PC-3 (cell line): ENCODE measurements at regions not wholly inside any gene's neighbourhood (a gene's known extent, or its start where the extent isn't known, plus 50 kb on each side); places are given as distances from the start of the nearest gene placed in this dataset.

Source experiments
- CTCF ChIP-seq: fragments of 300-600 bp; sonication (generic); conservative IDR thresholded peaks from 2 replicates; pipeline ENCODE4 v1.5.1; 2017; ENCODE audit warnings: antibody characterized with exemption, low read depth, mild to moderate bottlenecking, low read length
- EZH2phosphoT487 ChIP-seq: fragments of 300-600 bp; sonication (generic); IDR thresholded peaks from 2 replicates; pipeline ENCODE4 v1.6.1; 2018; ENCODE audit warnings: mild to moderate bottlenecking, antibody characterized with exemption, low read length, borderline replicate concordance

GRCh38 chr2:226179010-226179409, 620.6 kb downstream of the IRS1 start:
- TF ChIP-seq CTCF (no peak), EZH2phosphoT487 (no peak)
